ENCODE measurements at regions not wholly inside any gene's neighbourhood (a gene's known extent, or its start where the extent isn't known, plus 50 kb on each side); places are given as distances from the start of the nearest gene placed in this dataset.

DNA sequence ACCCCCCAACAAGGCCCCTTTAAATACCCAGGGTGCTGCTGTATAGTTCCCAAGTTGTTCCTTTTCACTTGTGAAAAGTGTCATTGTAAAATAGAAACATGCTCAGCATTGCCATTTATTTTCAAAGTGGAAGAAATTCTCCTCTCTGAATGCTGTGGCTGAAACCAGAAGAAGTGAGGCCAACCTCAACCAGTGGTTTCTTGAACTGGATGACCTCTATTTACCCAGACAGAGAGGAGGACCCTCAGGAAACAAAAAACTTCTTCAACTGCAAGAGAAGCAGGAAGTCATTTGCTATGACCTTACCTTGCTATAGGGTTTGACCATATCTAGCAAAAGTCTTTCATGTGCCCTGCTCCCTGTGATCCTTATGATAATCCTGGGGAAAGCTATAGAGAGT, 209.7 kb upstream of the RARB start:
- no peak for DNase-seq (ENCODE audit: low read depth)

DNA sequence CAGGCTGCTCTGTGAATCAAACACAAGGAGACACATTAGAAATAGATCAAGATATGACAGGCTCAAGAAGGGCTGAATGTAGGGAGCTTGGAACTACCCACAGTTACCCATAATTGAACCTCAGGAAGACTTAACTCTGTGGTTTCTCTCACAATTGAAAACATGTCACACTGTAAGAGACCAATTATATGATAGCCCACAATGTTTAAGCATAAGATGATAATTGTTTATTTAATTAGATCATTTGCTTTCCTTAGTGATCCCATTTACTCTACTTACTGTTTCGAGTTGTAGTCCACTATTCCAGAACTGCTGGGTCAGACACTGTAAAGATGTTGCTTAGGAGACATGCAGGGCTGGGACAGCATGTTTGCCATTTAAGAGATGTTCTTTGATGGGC, 201.3 kb upstream of the RARB start:
- DNase-seq (ENCODE audit: low read depth) = no peak

DNA sequence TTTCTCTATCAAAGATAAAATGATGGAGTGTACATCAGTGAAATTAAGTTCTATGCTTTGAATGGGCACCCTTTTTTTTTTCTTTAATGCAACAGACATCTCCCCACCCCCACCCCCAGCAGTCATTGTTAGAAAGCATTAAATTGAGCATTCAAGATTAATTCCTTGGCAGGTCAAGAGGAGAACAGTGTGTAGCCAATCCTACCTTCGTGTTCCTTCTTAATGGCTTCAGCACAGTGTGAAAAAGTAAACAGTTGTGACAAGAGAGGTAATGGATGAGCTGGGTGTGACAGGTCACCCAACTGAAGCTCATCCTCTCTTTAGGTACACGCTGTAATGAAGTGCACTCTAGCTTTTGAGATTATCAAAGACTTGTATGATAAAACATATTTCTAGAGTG, 198.5 kb upstream of the RARB start:
- DNase-seq (ENCODE audit: low read depth) = no peak

DNA sequence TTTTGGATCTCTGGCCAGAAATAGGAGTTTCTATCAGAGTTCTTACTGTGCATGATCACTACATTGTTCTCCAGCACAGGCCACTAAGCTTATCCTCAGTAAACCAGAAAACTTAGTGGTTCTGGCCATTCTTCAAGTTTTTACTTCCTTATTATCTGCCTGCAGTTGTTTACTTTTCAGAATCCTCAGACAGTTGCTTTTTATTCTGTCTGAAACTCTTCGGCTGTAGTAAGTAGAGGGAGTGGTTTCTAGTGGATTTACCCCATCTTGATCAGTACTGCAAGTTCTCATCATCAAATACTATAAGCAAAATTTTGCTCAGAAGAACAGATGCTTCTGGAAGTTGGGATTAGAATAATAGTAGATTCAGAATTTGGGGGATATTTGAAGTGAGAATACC, 193.0 kb upstream of the RARB start:
- DNase-seq (ENCODE audit: low read depth) = peak; percentile 5

DNA sequence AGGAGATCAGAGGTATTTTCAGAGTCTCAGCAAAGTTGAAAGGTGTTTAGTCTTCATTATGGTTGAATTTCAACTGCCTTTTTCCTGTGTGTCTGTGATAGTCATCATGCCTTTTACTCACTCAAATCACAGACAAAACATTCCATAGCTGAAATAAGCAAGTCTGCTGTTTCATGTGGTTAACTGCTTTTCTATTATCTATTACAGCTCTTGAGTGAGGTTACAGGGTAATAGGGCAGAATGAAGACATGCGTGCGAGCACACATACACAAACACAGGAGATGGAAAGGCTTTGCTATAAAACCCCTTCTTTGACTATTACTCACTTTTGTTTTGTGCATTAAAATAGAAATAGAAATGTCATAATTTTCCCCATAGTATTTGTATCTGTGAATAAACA, 192.6 kb upstream of the RARB start:
- peak; percentile 29 for DNase-seq (ENCODE audit: low read depth)

DNA sequence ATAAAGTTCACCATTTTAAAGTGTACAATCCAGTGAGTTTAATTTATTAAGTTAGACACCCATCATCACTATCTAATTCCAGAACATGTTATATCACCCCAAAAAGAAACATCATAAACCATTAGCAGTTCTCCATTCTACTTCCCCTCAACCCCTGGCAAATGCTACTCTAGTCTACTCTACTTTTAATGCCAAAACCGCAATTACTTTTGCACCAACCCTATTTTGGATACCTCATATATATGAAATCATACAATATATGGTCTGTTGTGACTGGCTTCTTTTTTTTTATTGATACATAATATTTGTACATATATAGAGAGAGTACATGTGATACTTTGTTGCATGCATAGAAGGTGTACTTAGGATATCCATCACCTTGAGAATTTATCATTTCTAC, 190.5 kb upstream of the RARB start:
- no peak for DNase-seq (ENCODE audit: low read depth)

DNA sequence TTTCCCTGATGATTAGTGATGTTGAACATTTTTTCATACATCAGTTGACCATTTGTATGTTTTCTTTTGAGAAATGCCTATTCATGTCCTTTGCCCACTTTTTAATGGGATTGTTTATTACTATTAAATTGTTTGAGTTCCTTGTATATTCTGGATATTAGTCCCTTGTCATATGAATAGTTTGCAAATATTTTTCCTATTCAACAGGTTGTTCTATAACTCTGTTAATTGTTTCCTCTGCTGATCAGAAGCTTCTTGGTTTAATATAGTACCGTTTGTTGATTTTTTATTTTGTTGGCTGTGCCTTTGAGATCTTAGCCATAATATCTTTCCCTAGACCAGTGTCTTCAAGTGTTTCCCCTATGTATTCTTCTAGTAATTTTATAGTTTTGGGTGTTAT, 189.0 kb upstream of the RARB start:
- no peak for DNase-seq (ENCODE audit: low read depth)

DNA sequence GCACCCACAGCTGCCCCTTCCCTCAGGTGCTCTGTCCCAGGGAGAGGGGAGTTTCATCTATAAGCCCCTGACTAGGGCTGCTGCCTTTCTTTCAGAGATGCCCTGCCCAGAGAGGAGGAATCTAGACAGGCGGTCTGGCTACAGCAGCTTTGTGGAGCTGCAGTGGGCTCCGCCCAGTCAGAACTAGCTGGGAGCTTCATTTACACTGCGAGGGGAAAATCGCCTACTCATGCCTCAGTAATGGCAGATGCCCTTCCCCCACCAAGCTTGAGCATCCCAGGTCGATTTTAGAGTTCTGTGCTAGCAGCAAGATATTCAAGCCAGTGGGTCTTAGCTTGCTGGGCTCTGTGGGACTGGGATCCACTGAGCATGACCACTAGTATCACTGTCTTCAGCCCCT, 181.2 kb upstream of the RARB start:
- DNase-seq (ENCODE audit: low read depth) = no peak

DNA sequence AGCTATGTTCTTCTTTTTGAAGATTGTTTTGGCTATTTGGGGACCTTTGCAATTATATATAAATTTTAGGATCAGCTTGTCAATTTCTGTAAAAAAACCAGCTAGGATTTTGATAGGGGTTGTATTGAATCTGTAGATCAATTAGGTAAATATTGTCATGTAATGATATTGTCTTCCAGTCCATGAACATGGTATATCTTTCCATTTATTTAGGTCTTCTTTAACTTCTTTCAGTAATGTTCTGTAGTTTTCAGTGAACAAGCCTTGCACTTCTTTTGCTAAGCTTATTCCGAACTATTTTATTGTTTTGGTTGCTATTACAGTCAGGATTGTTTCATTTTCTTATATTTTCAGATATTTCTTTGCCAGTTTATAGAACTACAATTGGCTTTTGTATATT, 175.8 kb upstream of the RARB start:
- DNase-seq (ENCODE audit: low read depth) = no peak

DNA sequence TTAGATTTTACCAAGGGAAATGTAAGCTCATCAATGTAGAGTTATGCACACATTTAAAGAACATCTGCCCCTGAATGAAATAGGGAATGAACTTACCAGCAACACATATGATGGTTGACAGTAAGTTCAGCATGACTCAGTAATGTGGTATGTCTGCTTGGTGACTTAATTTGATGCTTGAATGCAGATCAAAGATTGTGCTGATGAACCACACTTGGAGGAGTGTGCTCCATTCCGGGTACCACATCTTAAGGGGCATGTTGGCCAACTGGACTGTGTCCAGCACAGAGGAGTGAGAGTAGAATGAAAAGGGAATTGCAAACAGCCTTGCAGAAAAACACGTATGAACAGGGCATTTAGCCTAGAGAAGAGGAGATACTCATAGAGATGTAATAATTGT, 171.0 kb upstream of the RARB start:
- DNase-seq (ENCODE audit: low read depth) = peak; percentile 73

DNA sequence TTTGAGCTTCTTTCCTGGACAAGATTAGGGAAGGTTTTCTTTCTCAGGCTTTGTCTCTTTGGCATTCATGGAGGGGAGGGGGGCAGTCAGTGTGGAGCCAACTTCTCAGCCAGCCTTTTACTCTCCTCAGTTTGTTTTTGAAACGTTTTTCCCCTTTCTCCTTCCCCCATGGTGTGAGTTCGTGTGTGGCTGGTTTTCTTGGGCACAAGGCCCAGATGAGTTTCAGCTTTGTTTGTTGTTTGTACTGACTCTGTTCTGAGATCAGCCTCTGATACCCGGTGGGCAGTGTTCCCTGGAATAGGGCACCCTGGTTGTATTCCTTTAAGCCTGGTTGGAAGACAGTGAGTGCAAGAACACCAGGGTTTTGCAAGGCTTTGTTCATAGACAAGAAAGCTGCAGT, 168.2 kb upstream of the RARB start:
- peak; percentile 22 for DNase-seq (ENCODE audit: low read depth)

DNA sequence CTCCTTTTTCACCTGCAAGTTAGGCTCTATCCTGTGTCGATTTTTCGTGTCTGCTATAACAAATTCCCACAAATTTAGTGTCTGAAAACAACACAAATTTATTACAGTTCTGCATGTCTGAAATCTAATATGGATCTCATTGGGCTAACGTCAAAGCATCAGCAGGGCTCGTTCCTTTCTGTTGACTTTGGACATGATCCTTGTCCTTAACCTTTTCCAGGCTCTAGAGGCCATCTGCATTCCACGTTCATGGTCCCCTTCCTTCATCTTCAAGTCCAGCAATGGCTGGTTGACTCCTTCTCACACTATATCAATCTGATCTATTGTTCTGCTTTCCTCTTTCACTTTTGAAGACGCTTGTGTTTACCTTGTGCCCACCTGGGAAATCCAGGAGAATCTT, 165.7 kb upstream of the RARB start:
- no peak for DNase-seq (ENCODE audit: low read depth)

DNA sequence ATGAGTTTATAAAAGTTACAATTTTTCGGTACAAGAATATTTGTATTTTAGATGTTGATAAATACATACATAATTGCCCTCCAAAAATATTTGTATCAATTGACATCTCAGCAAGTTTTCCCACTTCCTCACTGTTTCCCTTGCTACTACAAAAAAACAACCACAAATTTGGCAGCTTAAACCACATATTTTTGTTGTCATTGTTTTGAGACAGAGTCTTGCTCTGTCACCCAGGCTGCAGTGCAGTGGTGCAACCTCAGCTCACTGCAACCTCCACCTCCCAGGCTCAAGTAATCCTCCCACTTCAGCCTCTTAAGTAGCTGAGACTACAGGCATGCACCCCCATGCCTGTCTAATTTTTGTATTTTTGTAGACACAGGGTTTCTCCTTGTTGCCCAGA, 162.8 kb upstream of the RARB start:
- DNase-seq (ENCODE audit: low read depth) = no peak

DNA sequence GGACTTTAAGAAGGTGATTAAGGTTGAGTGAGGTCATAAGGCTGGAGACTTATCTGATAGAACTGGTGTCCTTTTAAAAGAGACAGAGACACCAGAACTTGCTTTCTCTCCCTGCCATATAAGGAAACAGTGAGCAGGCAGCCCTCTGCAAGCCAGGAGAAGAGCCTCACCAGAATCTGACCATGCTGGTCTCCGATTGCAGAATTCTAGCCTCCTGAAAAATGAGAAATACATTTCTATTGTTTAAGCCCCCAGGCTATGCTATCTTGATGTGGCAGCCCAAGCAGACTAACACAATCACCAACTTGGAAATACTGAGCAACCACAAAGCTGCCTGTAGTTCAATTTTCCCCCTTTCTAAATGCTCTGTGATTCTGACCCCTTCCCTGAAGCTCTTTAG, 161.4 kb upstream of the RARB start:
- DNase-seq (ENCODE audit: low read depth) = peak; percentile 23

DNA sequence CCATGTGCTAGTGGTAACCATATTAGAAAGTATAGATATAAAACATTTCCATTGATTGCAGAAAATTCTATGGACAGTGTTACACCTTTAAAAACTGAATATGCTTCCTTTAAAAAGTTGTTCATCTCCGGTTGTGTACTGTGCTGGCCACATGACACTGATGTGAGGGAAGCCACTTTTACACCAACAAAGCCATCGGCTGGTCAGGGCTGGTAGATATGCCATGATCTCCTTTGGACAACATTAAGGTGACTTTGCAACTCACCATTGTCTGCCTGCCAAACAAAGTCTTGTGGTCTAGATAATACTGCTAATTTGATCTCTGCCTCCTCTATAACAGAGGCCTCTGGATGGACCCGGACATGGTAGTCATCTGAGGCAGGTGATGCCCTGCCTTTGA, 156.0 kb upstream of the RARB start:
- DNase-seq (ENCODE audit: low read depth) = no peak

DNA sequence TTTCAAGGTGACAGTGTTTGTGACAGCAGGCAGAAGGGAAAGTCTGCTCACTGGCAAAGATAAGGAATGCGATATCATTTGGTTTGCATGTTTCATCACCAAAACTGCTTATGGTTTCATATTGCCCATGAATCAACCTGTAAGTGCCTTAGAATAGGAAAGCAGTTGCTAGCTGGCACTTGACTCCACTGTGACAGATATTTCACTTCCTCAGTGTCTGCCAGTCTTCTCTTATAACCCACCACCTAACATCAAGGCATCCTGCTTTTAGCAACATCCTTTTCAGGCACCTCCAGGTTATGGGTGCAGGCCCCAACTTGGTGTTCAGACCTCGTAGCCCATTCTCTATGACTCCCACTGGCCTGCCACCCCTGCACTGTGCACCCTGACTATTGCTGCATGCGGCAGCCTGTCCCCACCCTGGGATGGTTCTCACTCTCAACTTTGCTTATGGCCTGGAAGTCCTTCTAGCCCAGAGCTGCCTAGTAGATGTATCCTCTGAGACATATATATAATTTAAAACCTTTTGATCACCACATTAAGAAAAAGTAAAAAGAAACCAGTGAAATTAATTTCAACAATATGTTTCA, 154.4 kb upstream of the RARB start:
- no peak for DNase-seq (ENCODE audit: low read depth)

DNA sequence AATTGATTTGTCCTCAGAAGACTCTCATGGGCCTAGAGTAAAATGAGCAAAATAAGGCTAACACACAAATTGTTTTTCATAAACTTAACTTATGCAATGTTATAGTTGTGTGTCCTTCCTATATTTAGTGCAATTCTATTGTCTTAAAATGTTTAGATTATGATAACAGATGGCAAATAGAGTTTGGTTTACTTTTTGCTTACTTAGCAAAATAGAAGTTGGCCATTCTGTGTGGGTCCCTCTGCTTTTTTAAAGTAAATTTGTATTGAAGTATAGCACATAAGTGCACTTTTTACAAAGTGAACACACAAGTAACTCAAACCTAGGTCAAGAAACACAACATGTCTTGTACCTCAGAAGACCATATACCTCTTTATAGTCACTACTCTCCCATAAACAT, 150.6 kb upstream of the RARB start:
- no peak for DNase-seq (ENCODE audit: low read depth)

DNA sequence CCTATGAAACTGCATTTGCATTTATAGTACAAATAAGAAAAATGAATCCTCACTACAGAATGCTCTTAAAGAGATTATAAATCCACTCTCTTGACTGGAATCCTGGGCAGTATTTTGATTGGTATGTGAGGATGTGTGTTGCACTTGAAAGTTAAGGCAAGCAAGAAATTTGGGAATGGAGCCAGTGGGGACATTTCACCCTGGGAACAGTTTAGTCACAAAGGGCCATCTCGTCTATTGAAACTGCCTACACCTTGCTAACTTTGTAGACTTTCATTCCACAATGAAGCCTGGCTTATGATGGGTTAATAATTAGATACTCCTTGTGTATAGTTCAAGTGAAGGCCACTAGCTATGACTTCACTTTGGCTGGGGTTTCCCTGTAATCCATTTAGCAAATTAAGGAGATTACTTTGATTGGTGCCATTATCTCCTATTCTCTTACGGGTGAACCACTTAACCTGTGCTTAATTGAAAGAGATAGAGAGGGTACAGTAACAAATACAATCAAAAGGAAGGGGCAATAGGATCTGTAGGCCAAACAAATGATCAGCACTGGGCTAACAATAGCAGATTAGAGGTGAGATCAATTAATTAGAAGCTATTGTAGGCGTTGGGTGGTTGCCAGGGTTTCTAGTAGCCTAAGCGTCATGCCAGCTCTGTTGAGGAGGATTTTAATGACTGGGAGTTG, 146.9 kb upstream of the RARB start:
- no peak for DNase-seq (ENCODE audit: low read depth)

DNA sequence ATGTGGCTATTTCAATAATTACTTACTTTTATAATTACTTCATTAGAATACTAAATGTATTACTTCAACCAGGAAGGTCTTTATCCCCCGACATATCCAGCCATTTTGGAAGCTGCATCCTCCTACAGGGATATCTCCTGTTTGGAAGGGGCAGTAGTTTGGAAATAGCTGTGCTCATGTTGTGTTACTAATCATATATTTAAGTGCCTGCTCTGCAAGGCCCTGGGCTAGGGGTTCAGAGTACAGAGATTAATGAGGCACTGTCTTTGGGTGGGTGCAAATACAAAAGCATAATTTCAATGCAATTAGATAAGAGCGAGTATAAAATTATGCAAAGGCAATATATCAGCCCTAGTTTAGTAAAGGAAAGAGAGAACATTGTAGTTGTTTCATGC, 146.3 kb upstream of the RARB start:
- no peak for DNase-seq (ENCODE audit: low read depth)

DNA sequence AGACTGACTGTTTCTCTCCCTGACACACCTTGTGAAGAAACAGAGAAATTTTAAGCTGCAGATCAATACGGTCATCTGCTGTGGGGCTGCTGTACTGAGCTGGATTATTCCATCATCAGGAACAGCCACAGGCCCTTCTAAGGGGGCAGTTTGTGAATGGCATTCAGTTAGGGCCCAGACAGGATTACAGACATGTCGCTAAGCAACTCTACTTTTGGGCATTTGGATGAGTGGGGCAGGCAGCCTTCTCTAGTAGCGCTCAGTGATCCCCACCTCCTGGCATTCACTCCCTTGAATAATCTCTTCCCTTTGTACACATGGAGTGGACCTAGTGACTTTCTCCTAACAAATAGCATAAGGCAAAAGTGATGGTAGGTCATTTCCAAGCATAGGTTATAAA, 144.4 kb upstream of the RARB start:
- DNase-seq (ENCODE audit: low read depth) = no peak

DNA sequence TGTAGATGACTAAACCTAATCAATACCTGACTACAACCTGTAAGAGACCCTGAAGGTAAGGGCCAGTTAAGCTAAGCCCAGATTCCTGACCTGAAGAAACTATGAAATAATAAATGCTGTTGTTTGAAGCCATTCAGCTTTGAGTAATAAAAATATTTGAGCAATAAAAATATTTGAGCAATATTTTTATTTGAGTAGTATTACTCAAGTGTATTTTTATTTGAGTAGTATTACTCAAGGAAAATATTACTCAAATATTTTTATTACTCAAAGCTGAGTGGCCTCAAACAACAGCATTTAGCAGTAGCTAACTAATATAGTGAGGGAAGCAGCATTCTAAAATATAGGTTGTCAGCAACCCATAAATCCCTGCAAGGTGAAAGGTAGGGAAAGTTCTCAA, 143.8 kb upstream of the RARB start:
- no peak for DNase-seq (ENCODE audit: low read depth)

DNA sequence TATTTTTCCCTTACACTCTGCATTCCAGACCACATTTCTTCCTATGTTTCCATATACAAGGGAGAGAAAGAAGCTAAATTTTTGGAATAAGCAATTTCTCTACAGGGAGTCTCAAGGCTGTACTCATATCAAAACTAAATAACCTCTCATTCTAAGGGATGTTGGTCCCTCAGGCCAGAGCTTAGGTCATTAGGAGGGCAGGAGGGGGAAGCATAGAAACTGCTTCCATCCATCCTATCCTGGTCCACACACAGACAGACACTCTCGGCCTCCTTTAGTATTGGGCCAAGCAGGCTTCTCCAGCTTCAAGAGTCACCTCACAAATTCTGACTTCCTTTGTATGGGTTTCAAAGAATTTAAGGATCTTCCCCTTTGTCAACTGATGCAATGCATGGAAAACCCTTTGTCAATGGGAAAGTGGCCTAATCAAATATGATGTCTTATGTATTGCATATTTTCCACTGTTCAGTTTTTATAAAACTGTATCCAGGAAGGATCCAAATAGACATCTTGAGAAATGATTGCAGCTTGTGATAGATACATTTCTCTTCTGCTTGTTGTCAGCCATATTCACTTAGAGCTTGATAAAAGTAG, 140.7 kb upstream of the RARB start:
- no peak for DNase-seq (ENCODE audit: low read depth)

DNA sequence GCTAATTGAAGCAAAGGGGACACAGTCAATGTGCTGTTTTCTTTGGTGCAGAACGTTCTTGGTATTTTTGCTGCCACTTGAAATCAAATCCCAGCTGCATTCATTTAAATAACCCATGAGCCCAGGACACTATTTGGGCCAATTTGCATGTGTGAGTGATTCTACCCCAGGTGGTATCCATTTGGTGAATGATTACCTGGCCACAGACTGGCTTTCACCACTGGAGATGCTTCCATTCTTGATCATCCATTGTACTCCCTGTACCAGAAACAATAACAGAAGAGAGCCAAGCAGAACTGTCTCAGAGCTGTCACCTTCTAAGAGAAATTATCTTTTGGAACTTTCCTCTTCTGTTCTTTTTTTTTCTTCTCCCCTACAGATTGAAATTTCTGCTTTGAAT, 139.7 kb upstream of the RARB start:
- DNase-seq (ENCODE audit: low read depth) = no peak

DNA sequence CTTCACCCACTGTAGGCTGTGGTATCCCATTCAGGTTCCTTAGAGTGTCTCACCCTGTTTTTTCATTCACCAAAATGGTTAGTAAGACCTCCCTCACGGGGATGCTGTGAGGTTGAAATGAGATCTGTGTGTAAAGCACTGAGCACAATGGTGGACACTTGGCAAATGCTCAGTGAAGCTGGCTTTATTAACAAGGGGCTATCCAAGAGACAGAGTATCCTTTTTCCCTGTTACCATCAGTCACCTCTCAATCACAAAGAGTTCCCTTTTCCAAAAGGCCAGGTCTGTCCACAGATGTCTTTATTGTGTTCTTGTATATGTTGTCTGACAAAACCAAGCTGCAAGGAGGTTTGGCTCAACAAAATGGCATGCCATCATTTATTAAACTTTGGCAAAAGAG, 138.9 kb upstream of the RARB start:
- no peak for DNase-seq (ENCODE audit: low read depth)

All from M059J (cell line).